T-cell (primary cell): ENCODE measurements at regions not wholly inside any gene's neighbourhood (a gene's known extent, or its start where the extent isn't known, plus 50 kb on each side); places are given as distances from the start of the nearest gene placed in this dataset.

ENCODE experiments used
- ATAC-seq, 4 experiments: fragments of 200-7000 bp in 3 of 4; fragments of 150-1000 bp in 1 of 4; cut with Tn5 transposase; replicated peaks in 1 of 4; 1 replicate in 3 of 4; 2 replicates in 1 of 4; pipeline ENCODE4 v1.10.0; 2021; ENCODE audit warnings: moderate library complexity in 3 of 4, mild to moderate bottlenecking in 2 of 4, moderate number of reproducible peaks in 1 of 4
- CTCF ChIA-PET, 2 donors: fragments of 300-600 bp; sonication (Branson Sonifier 250); formaldehyde crosslinking; loops; one replicate each; lab custom pipeline; 2022; ENCODE audit warnings: antibody characterized with exemption in 2 of 2; lab: Charles Lee
- POLR2A ChIA-PET, 2 donors: fragments of 300-600 bp; sonication (Branson Sonifier 250); formaldehyde crosslinking; loops; one replicate each; lab custom pipeline; 2022; ENCODE audit warnings: antibody characterized with exemption in 2 of 2; lab: Charles Lee
- DNase-seq, 35 experiments: peaks; one replicate each; pipeline versions ENCODE4 v3.0.0 to v3.0.0-alpha.2; 2013 to 2023
- H3K27ac ChIP-seq: one replicate; pipeline ENCODE4 v1.5.1; 2013; ENCODE audit warnings: low read length
- H3K27me3 ChIP-seq, 2 experiments: replicated peaks in 1 of 2; 1 replicate in 1 of 2; 2 replicates in 1 of 2; pipeline versions ENCODE4 v1.6.1 to v1.7.0; 2013; ENCODE audit warnings: low read length in 1 of 2, mixed read lengths in 1 of 2; ENCODE audit not compliant: control insufficient read depth in 2 of 2, insufficient read depth in 2 of 2; ENCODE audit errors: extremely low read depth in 1 of 2
- H3K36me3 ChIP-seq, 2 donors: 1 replicate in 1 of 2; 2 replicates in 1 of 2; pipeline versions ENCODE4 v1.6.1 to v1.7.0; 2013; ENCODE audit warnings: low read length in 1 of 2; ENCODE audit not compliant: control insufficient read depth in 2 of 2, insufficient read depth in 1 of 2; ENCODE audit errors: extremely low read depth in 1 of 2
- H3K4me1 ChIP-seq, 2 experiments: 1 replicate in 1 of 2; 2 replicates in 1 of 2; pipeline versions ENCODE4 v1.6.1 to v1.7.0; 2013; ENCODE audit warnings: low read length in 2 of 2, mixed read lengths in 1 of 2; ENCODE audit not compliant: insufficient read depth in 2 of 2, control insufficient read depth in 1 of 2; ENCODE audit errors: extremely low read depth in 1 of 2
- H3K4me3 ChIP-seq, 2 donors: 1 replicate in 1 of 2; 2 replicates in 1 of 2; pipeline versions ENCODE4 v1.5.1 to v1.7.0; 2013; ENCODE audit warnings: mild to moderate bottlenecking in 2 of 2, low read length in 1 of 2, moderate library complexity in 1 of 2; ENCODE audit not compliant: control insufficient read depth in 1 of 2; ENCODE audit errors: extremely low read depth in 1 of 2
- H3K9me3 ChIP-seq: 2 replicates; pipeline ENCODE4 v1.7.0; 2013
- H3K27ac Mint-ChIP-seq, 2 donors: one replicate each; pipeline ENCODE4 v1.8.0; 2020 to 2021; ENCODE audit warnings: mild to moderate bottlenecking in 2 of 2, mixed read lengths in 2 of 2
- H3K27me3 Mint-ChIP-seq, 2 donors: one replicate each; pipeline ENCODE4 v1.8.0; 2021 to 2022; ENCODE audit warnings: mixed read lengths in 2 of 2
- H3K36me3 Mint-ChIP-seq: one replicate; pipeline ENCODE4 v1.8.0; 2021; ENCODE audit warnings: mixed read lengths
- H3K4me1 Mint-ChIP-seq, 3 donors: one replicate each; pipeline ENCODE4 v1.8.0; 2020 to 2022; ENCODE audit warnings: mixed read lengths in 3 of 3, mild to moderate bottlenecking in 1 of 3
- H3K4me3 Mint-ChIP-seq, 3 donors: one replicate each; pipeline ENCODE4 v1.8.0; 2020 to 2022; ENCODE audit warnings: mild to moderate bottlenecking in 3 of 3, mixed read lengths in 3 of 3, moderate library complexity in 3 of 3
- H3K9me3 Mint-ChIP-seq, 3 donors: one replicate each; pipeline ENCODE4 v1.8.0; 2020 to 2022; ENCODE audit warnings: mixed read lengths in 3 of 3
- WGBS: methylation state at CpG from one replicate; pipeline ENCODE4 v1.1.5; 2013; ENCODE audit warnings: missing lambda C conversion rate; ENCODE audit not compliant: insufficient coverage; 5-methylcytosine and 5-hydroxymethylcytosine counted together

- CTCF ChIA-PET, result no interaction called here
- WGBS, result 80% methylated on average over 1 of the region's 1 CpG
- Histone ChIP-seq H3K27ac (no peak overlapping the region), H3K9me3 (no peaks in the 10 kb centered on the region), H3K27me3 (no peaks in the 10 kb centered on the region), H3K4me1 (no peaks in the 10 kb centered on the region), H3K36me3 (no peaks in the 10 kb centered on the region), H3K4me3 (no peak overlapping the region)
- ATAC-seq, result no peak
- H3K36me3 Mint-ChIP-seq, result no peaks in the 10 kb centered on the region
- H3K4me1 Mint-ChIP-seq, result no peaks in the 10 kb centered on the region
- POLR2A ChIA-PET, result no interaction called here
- DNase-seq, result no peak
- H3K27ac Mint-ChIP-seq, result no peak overlapping the region
- H3K4me3 Mint-ChIP-seq, result no peak overlapping the region
- H3K9me3 Mint-ChIP-seq, result peaks cover 11 to 20% (median 16%) of the 10 kb centered on the region in 3 donors
- H3K27me3 Mint-ChIP-seq, result no peaks in the 10 kb centered on the region
These were observed 440.4 kb downstream of the CCDC85A start for GRCh38 chr2:56624181-56624580.

- ATAC-seq (no peak), DNase-seq (no peak)
- no peak overlapping the region for H3K4me3 ChIP-seq
- H3K36me3 Mint-ChIP-seq, result no peaks in the 10 kb centered on the region
- 100% methylated on average over 1 of the region's 3 CpGs for WGBS
- ChIA-PET POLR2A (interaction anchor here in 1 of 2 donors (0.6 kb wide), 1 partner anchor 64 kb away, joined by 3 read pairs; no protein-coding TSS in a partner anchor), CTCF (no interaction called here)
- no peak overlapping the region for H3K4me3 Mint-ChIP-seq
- no peaks in the 10 kb centered on the region for H3K9me3 ChIP-seq
- H3K27me3 Mint-ChIP-seq, result no peaks in the 10 kb centered on the region
- no peak overlapping the region for H3K27ac ChIP-seq
- no peaks in the 10 kb centered on the region for H3K36me3 ChIP-seq
- H3K4me1 Mint-ChIP-seq, result no peaks in the 10 kb centered on the region
- no peaks in the 10 kb centered on the region for H3K27me3 ChIP-seq
- H3K9me3 Mint-ChIP-seq, result peaks cover 16 to 20% (median 17%) of the 10 kb centered on the region in 3 donors
- no peaks in the 10 kb centered on the region for H3K4me1 ChIP-seq
- no peak overlapping the region for H3K27ac Mint-ChIP-seq
These were observed 443.1 kb downstream of the CCDC85A start for GRCh38 chr2:56626927-56627326.

- H3K4me1 ChIP-seq, result no peaks in the 10 kb centered on the region
- CTCF ChIA-PET, result no interaction called here
- H3K27ac ChIP-seq, result no peak overlapping the region
- no peak for ATAC-seq
- Mint-ChIP-seq H3K4me3 (no peak overlapping the region), H3K27me3 (no peaks in the 10 kb centered on the region), H3K36me3 (no peaks in the 10 kb centered on the region), H3K27ac (no peak overlapping the region), H3K4me1 (no peaks in the 10 kb centered on the region), H3K9me3 (peaks cover 4 to 13% (median 11%) of the 10 kb centered on the region in 3 donors)
- no CpG with 5 or more reads among the region's 2 CpGs for WGBS
- H3K4me3 ChIP-seq, result no peak overlapping the region
- no peaks in the 10 kb centered on the region for H3K36me3 ChIP-seq
- DNase-seq, result no peak
- POLR2A ChIA-PET, result no interaction called here
- H3K27me3 ChIP-seq, result no peaks in the 10 kb centered on the region
- no peaks in the 10 kb centered on the region for H3K9me3 ChIP-seq
These were observed 446.5 kb downstream of the CCDC85A start for GRCh38 chr2:56630286-56630685.

GRCh38 chr2:56647997-56648396 lies 464.2 kb downstream of the CCDC85A start:
- Mint-ChIP-seq H3K27me3 (no peaks in the 10 kb centered on the region), H3K4me1 (no peaks in the 10 kb centered on the region), H3K9me3 (peaks cover 13 to 17% (median 16%) of the 10 kb centered on the region in 3 donors), H3K36me3 (no peaks in the 10 kb centered on the region), H3K4me3 (no peak overlapping the region), H3K27ac (no peak overlapping the region)
- ATAC-seq (no peak), DNase-seq (no peak)
- Histone ChIP-seq H3K27ac (no peak overlapping the region), H3K4me3 (no peak overlapping the region), H3K4me1 (no peaks in the 10 kb centered on the region), H3K27me3 (no peaks in the 10 kb centered on the region), H3K9me3 (no peaks in the 10 kb centered on the region), H3K36me3 (no peaks in the 10 kb centered on the region)
- WGBS, result no CpG with 5 or more reads among the region's 1 CpG
- ChIA-PET POLR2A (no interaction called here), CTCF (no interaction called here)

GRCh38 chr2:56648802-56649201 lies 465.0 kb downstream of the CCDC85A start:
- H3K27me3 ChIP-seq, result no peaks in the 10 kb centered on the region
- H3K4me3 ChIP-seq, result no peak overlapping the region
- ChIA-PET POLR2A (no interaction called here), CTCF (no interaction called here)
- Mint-ChIP-seq H3K4me3 (no peak overlapping the region), H3K36me3 (no peaks in the 10 kb centered on the region), H3K27me3 (no peaks in the 10 kb centered on the region), H3K4me1 (no peaks in the 10 kb centered on the region), H3K9me3 (peaks cover 12 to 17% (median 13%) of the 10 kb centered on the region in 3 donors), H3K27ac (no peak overlapping the region)
- no peak overlapping the region for H3K27ac ChIP-seq
- ATAC-seq (no peak), DNase-seq (no peak)
- no peaks in the 10 kb centered on the region for H3K9me3 ChIP-seq
- no CpG with 5 or more reads among the region's 2 CpGs for WGBS
- no peaks in the 10 kb centered on the region for H3K36me3 ChIP-seq
- no peaks in the 10 kb centered on the region for H3K4me1 ChIP-seq

- POLR2A ChIA-PET, result no interaction called here
- Mint-ChIP-seq H3K27ac (no peak overlapping the region), H3K27me3 (no peaks in the 10 kb centered on the region), H3K9me3 (peaks cover 9 to 15% (median 13%) of the 10 kb centered on the region in 3 donors), H3K36me3 (no peaks in the 10 kb centered on the region), H3K4me1 (no peaks in the 10 kb centered on the region), H3K4me3 (no peak overlapping the region)
- no peak for DNase-seq
- H3K27me3 ChIP-seq, result no peaks in the 10 kb centered on the region
- H3K27ac ChIP-seq, result no peak overlapping the region
- H3K9me3 ChIP-seq, result no peaks in the 10 kb centered on the region
- ATAC-seq, result no peak
- H3K4me1 ChIP-seq, result no peaks in the 10 kb centered on the region
- CTCF ChIA-PET, result no interaction called here
- no peaks in the 10 kb centered on the region for H3K36me3 ChIP-seq
- H3K4me3 ChIP-seq, result no peak overlapping the region
These were observed 471.1 kb downstream of the CCDC85A start for GRCh38 chr2:56654936-56655335.

- no CpG with 5 or more reads among the region's 1 CpG for WGBS
These were observed 473.0 kb downstream of the CCDC85A start for GRCh38 chr2:56656826-56657225.

More at GRCh38 chr2:56656826-56657225, 473.0 kb downstream of the CCDC85A start:
- CTCF ChIA-PET, result no interaction called here
- H3K4me3 Mint-ChIP-seq, result no peak overlapping the region
- DNase-seq, result no peak
- H3K9me3 Mint-ChIP-seq, result peaks cover 9 to 15% (median 12%) of the 10 kb centered on the region in 3 donors
- no peaks in the 10 kb centered on the region for H3K4me1 ChIP-seq
- no peak overlapping the region for H3K27ac ChIP-seq
- no peaks in the 10 kb centered on the region for H3K27me3 ChIP-seq
- H3K27ac Mint-ChIP-seq, result no peak overlapping the region
- H3K27me3 Mint-ChIP-seq, result no peaks in the 10 kb centered on the region
- no peak overlapping the region for H3K4me3 ChIP-seq
- POLR2A ChIA-PET, result no interaction called here
- H3K9me3 ChIP-seq, result no peaks in the 10 kb centered on the region
- ATAC-seq, result no peak
- H3K36me3 Mint-ChIP-seq, result no peaks in the 10 kb centered on the region
- no peaks in the 10 kb centered on the region for H3K36me3 ChIP-seq
- H3K4me1 Mint-ChIP-seq, result no peaks in the 10 kb centered on the region
